Panc1 (cell line): ENCODE measurements at regions not wholly inside any gene's neighbourhood (a gene's known extent, or its start where the extent isn't known, plus 50 kb on each side); places are given as distances from the start of the nearest gene placed in this dataset.

Source experiments
- ATAC-seq: fragments of 200-7000 bp; cut with Tn5 transposase; 2 replicates; pipeline ENCODE4 v1.9.1; 2020; ENCODE audit warnings: mild to moderate bottlenecking, moderate library complexity
- BruUV-seq: library from RNA; stranded (reverse); fragments of 400-500 nt; replicated peaks from 2 replicates; lab custom pipeline; 2021; lab: Mats Ljungman, UMichigan
- CTCF ChIA-PET: fragments of 300-600 bp; sonication (Branson Sonifier 250); formaldehyde crosslinking; loops from one replicate; lab custom pipeline; 2022; ENCODE audit warnings: antibody characterized with exemption; lab: Charles Lee
- POLR2A ChIA-PET: fragments of 300-600 bp; sonication (Branson Sonifier 250); formaldehyde crosslinking; loops from one replicate; lab custom pipeline; 2022; ENCODE audit warnings: antibody characterized with exemption; lab: Charles Lee
- DNase-seq: peaks from one replicate; pipeline ENCODE4 v3.0.0-alpha.2; 2010; ENCODE audit warnings: low read depth, low spot score
- H3K27ac ChIP-seq: 2 replicates; pipeline ENCODE4 v1.5.1; 2011; ENCODE audit warnings: mild to moderate bottlenecking, low read length, inconsistent platforms
- H3K27me3 ChIP-seq: fragments of 200-500 bp; sonication (Bioruptor generic); 2 replicates; pipeline ENCODE4 v1.6.0; 2014; ENCODE audit warnings: low read length, inconsistent platforms; ENCODE audit not compliant: control insufficient read depth, insufficient read depth
- H3K36me3 ChIP-seq: fragments of 200-500 bp; sonication (Bioruptor generic); 2 replicates; pipeline ENCODE4 v1.5.1; 2014; ENCODE audit warnings: inconsistent platforms, mild to moderate bottlenecking, low read length, moderate library complexity; ENCODE audit not compliant: control insufficient read depth, insufficient read depth
- H3K4me1 ChIP-seq: 2 replicates; pipeline ENCODE4 v1.5.1; 2011; ENCODE audit warnings: inconsistent platforms, mild to moderate bottlenecking, low read length, moderate library complexity; ENCODE audit not compliant: control insufficient read depth, insufficient read depth
- H3K4me3 ChIP-seq, 2 experiments: 2 replicates each; pipeline ENCODE4 v1.5.1; 2011 to 2012; ENCODE audit warnings: low read depth in 2 of 2, low read length in 2 of 2, mild to moderate bottlenecking in 2 of 2, inconsistent platforms in 1 of 2, moderate library complexity in 1 of 2
- H3K9me3 ChIP-seq: fragments of 200-500 bp; sonication (Bioruptor generic); 2 replicates; pipeline ENCODE4 v1.5.1; 2014; ENCODE audit warnings: low read depth, mild to moderate bottlenecking, inconsistent platforms, low read length, moderate library complexity; ENCODE audit not compliant: control insufficient read depth, insufficient read depth
- CTCF ChIP-seq: fragments of 450-650 bp; IDR thresholded peaks from 2 replicates; pipeline ENCODE4 v1.5.1; 2017; ENCODE audit warnings: mild to moderate bottlenecking
- POLR2AphosphoS5 ChIP-seq: IDR thresholded peaks from 2 replicates; pipeline ENCODE4 v1.6.1; 2012; ENCODE audit warnings: mild to moderate bottlenecking, low read depth, low read length, moderate library complexity
- REST ChIP-seq, 2 experiments: IDR thresholded peaks; 2 replicates each; pipeline ENCODE4 v1.6.1; 2011 to 2012; ENCODE audit warnings: low read depth in 2 of 2, control low read depth in 1 of 2, low read length in 1 of 2, mild to moderate bottlenecking in 1 of 2, moderate library complexity in 1 of 2; ENCODE audit not compliant: insufficient read depth in 1 of 2
- SIN3A ChIP-seq: IDR thresholded peaks from 2 replicates; pipeline ENCODE4 v1.6.1; 2012; ENCODE audit warnings: low read depth, mild to moderate bottlenecking, low read length, moderate library complexity, borderline replicate concordance; ENCODE audit not compliant: insufficient read depth
- TCF7L2 ChIP-seq: IDR thresholded peaks from 2 replicates; pipeline ENCODE4 v1.6.1; 2011; ENCODE audit warnings: mild to moderate bottlenecking, low read depth, low read length, inconsistent platforms
- in situ Hi-C: cut with HindIII; loops from 2 replicates; pipeline ENCODE4 v1.10.0; 2016; ENCODE audit warnings: low sequenced_read_pairs, low pct_unique_long_range_greater_than_20kb
- intact Hi-C: fragments of 100-400 bp; cut with micrococcal nuclease; formaldehyde crosslinking; loops from one replicate; pipeline ENCODE4 v1.10.0; 2022; ENCODE audit not compliant: unreplicated experiment

- Histone ChIP-seq H3K27me3 (no peaks in the 10 kb centered on the region; the same call in 1 of the 2 replicates), H3K36me3 (no peaks in the 10 kb centered on the region), H3K27ac (no peak overlapping the region), H3K4me1 (no peaks in the 10 kb centered on the region), H3K9me3 (no peaks in the 10 kb centered on the region), H3K4me3 (no peak overlapping the region)
- in situ Hi-C loops: no loop called here
- DNase-seq (no peak), ATAC-seq (no peak)
- BruUV-seq: no TSS peak
- intact Hi-C loops: no loop called here
- ChIA-PET POLR2A (no interaction called here), CTCF (no interaction called here)
- TF ChIP-seq TCF7L2 (no peak), CTCF (no peak), POLR2AphosphoS5 (no peak), SIN3A (no peak), REST (IDR thresholded peaks at IDR 0.05; ENCODE audit: insufficient read depth in 1 of 2, low read depth in 2 of 2, low read length in 1 of 2) (no peak)
These were observed 108.1 kb downstream of the ADCYAP1 start for GRCh38 chr18:1012775-1013174.

- TF ChIP-seq TCF7L2 (no peak), POLR2AphosphoS5 (no peak), SIN3A (no peak), CTCF (no peak), REST (IDR thresholded peaks at IDR 0.05; ENCODE audit: insufficient read depth in 1 of 2, low read depth in 2 of 2, low read length in 1 of 2) (no peak)
- intact Hi-C loops (no loop called here), in situ Hi-C loops (no loop called here)
- Histone ChIP-seq H3K27ac (no peak overlapping the region), H3K4me3 (no peak overlapping the region), H3K27me3 (no peaks in the 10 kb centered on the region; the same call in 1 of the 2 replicates), H3K36me3 (no peaks in the 10 kb centered on the region), H3K4me1 (no peaks in the 10 kb centered on the region), H3K9me3 (no peaks in the 10 kb centered on the region)
- ChIA-PET CTCF (no interaction called here), POLR2A (interaction anchor here (0.7 kb wide), 1 partner anchor 60 kb away, joined by 7 read pairs; no protein-coding TSS in a partner anchor)
- no peak for DNase-seq
- no TSS peak for BruUV-seq
- no peak for ATAC-seq
These were observed 109.3 kb downstream of the ADCYAP1 start for GRCh38 chr18:1013951-1014350.
